Hematopoietic multipotent progenitor cell treated with erythropoietin and hydrocortisone succinate and interleukin-3 and kit ligand, for 15 days (in vitro differentiated cells): ENCODE measurements at regions not wholly inside any gene's neighbourhood (a gene's known extent, or its start where the extent isn't known, plus 50 kb on each side); places are given as distances from the start of the nearest gene placed in this dataset.

ENCODE experiments used
- DNase-seq: peaks from one replicate; pipeline ENCODE4 v3.0.0-alpha.2; 2015; ENCODE audit warnings: low spot score

DNA sequence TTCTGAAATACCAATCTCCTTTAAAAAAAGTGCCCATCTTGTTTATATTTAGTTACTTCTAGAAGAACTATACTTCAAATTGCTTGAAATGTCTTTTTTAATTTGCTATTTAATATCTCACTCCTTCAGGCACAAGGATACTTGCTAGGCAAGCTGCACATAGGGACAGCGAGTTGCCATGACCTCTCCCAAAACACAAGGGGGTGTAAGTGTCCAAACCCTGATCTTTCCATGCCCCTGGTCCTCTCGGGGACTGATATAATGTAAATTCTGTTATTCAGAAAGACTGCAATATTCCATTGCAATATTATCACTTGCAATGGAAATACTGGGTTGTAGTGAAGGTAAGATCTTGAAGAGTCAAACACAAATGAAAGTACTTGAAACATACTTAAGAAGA is 480.4 kb downstream of the CETN3 start:
- DNase-seq, result no peak

DNA sequence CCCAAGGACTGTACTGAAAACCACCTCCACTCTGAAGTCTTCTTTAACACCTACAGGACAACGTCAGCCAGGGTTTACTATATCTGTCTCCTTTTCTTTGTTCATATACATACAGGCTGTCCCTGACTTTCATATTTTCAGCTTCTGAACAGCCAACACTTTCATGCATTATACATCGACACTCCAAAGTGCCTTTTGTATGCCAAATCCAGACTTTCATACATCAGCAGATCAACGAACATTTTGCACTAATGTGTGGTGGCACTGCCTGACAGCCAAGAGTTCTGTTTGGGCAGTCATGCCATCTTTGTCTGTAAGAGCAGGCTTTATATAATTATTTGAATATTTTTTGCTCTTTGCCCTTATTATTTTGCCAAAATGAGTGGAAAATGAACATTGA is 487.4 kb downstream of the CETN3 start:
- no peak for DNase-seq

DNA sequence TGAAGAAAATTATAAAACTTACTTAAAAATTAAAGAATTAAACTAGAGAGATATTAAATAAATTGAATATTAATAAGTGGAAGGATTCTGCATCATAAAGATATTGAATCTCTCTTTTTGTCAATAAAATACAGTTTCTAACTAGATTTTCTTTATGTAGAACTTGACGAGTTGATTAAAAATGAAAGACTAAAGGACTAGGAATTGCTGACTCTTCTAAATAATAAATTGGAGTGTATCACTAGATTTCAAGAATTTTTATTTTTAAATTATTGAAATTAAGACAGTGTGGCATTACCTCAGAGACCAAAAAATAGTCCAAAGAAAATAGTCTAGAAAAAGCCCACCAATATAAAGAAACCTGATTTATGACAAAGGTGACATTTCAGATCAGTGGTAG is 492.4 kb downstream of the CETN3 start:
- DNase-seq, result no peak

DNA sequence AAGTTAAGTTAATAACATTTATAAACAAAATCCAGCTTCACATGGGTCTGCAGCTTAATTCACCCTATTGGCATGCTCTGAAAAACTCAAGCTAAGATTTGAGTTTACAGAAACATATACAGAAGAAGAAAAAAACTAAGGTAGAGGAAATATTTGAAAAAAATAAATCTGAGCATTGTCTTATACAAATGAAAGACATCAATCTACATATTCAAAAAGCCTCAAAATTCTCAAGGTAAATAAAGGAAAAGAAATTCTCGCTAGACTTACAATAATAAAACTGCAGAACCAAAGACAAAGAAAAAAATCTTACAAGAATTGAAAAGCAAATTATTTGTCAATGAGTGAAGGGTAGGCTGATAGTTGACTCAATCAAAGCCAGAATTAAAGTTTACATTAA is 493.4 kb downstream of the CETN3 start:
- DNase-seq, result no peak

DNA sequence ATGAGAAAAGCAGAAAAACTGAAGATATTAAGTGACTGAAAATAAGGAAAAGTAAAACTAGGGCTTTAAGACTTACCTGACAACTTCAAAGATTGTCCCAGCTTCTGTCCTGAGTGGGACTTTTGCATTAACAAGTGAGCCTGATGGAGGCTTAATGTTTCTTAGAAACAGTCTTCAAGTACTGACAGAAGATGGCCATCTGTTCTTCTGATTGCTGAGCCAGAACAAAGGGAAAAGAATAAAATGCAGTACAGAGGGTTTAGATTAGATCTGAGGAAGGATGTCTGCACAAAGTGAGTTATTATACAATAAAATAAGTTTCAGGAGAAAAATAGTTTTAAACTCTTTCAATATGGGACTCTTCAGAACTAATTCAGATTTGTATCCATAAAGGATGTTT is 500.7 kb downstream of the CETN3 start:
- DNase-seq, result no peak

DNA sequence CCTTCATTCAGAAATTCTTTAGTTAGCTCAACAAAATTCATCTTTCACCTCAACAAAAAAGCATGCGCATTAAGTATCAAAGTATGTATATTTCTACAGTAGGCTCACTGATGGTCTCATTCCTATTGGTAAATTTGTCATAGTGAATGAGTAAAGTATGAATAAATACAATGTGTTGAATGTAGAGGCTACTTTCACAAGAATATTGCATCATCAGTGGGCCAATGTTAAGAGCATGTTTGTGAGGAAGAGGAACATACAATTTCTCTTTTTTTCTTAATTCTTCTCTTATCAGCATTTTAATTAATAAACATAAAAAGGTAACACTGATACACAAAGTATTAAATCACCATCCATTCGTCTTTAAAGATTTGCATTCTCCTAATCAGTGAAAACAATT is 505.1 kb downstream of the CETN3 start:
- DNase-seq, result no peak

DNA sequence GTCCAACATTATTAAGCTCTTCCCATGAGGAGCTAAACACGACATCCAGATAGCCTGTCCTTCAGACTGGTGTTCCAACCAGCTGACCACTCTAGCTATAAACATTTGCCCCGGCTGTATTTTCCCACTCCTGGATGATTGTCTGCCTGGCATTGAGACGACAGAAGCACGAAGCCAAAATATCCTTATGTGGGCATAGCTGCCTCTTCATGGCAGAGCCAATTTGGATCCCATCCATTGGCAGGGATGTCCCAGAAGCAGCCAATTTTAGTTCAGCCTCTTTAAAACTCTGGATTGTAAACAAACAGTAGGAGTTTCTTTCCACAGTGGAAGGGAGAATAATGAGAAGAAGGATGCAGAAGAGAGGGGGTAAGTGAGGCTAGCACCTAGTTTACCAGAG is 507.6 kb downstream of the CETN3 start:
- DNase-seq, result no peak

DNA sequence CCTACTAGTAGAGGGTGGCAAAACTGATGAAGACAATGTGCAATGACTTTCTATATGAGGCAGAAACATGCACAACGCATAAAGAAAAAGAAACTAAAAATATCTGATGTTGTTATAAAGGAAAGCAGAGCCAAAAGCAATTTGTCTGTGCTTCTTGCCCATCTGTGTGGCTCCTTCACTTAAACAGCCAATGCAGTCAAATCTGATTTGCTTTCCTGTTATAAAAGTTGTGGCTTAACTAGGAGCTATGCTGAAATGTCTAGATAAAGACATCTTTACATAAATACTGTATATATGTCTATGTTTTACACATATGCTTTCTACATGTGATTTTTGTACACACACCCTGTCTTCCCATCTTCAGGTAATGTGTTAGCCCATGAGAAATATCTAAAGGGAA is 508.2 kb downstream of the CETN3 start:
- no peak for DNase-seq

DNA sequence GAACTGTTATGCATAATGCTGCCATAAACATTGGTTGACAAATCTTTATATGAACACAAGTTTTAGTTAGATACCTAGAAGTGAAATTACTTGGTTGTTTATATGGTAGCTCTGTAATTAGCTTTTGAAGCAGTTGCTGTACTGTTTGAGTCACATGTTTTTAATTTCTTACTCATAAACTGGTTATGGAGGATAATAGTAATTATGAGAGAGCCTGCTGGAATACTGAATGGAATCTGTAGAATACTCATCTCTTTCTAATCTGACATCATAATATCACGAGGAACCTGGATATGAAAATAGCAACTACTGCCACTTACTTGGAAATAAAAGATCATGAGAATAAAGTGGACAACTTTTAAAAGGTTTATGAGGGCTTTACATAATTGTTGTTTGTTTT is 509.2 kb downstream of the CETN3 start:
- DNase-seq, result no peak

DNA sequence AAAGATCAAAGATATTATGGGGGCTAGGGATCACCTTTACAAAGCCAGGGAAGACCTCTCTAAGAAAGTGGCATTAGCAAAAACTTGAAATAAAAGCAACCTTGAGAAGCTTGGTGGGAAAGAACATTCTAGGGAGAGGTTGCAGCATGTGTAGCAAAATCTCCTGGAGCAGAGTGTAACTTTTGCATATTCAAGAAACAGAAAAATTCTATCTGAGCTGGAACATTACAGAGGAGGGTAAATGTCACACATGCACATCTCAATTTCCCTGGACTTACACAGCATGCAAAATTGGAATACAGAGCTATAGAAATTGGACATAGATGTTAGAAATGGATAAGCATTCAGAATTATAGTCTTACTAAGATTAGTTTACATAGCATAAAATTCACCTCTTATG is 510.0 kb downstream of the CETN3 start:
- DNase-seq, result no peak

DNA sequence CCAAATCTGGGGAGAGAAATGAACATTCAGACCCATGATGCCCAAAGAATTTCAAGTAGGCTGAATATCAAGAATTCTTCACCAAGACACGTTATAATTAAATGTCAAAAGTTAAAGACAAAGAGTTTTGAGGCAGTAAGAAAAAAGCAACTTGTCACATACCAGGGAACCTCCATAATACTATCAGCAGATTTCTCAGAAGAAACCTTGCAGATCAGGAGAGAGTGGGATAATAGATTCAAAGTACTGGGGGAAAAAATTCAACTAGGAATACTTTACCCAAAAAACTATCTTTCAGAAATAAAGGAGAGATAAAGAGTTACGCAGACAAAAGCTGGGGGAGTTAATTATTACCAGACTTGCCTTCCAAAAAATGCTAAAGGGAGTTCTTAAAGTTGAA is 516.0 kb downstream of the CETN3 start:
- no peak for DNase-seq

DNA sequence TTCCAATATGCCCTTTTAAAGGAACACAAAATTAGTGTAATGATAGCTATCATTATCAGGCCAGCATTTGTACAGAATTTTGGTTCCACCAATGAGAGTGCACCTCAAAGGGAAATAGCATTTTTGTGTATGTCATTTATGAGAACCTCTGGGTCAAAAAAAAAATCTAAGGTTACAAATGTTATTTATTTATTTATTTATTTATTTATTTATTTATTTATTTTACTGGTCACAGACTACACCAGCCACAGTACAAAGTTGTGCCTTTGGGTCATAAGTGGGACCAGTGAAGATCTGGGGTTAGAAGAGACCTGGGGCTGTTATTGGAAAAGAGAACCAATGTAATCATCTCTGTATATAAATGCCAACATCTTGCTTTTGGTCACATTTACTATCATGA is 523.9 kb downstream of the CETN3 start:
- DNase-seq, result no peak

DNA sequence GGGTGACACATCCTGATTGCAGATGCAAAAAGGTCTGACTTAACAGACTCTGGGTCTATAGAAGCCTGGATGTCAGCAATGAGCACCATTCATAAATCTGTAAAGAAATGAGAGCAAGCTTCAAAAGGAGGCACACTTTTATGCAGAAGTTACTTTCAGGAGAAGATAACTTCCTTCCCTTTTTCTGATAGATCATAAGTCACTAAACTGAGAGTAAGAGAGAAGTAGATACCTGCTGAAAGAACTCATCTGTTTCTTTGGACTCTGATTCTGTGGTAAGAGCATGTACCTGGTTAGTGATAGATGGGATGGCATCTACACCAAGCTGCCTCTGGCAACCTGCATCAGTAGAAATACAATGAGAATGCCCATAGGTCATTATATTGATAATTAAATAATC is 525.6 kb downstream of the CETN3 start:
- no peak for DNase-seq

DNA sequence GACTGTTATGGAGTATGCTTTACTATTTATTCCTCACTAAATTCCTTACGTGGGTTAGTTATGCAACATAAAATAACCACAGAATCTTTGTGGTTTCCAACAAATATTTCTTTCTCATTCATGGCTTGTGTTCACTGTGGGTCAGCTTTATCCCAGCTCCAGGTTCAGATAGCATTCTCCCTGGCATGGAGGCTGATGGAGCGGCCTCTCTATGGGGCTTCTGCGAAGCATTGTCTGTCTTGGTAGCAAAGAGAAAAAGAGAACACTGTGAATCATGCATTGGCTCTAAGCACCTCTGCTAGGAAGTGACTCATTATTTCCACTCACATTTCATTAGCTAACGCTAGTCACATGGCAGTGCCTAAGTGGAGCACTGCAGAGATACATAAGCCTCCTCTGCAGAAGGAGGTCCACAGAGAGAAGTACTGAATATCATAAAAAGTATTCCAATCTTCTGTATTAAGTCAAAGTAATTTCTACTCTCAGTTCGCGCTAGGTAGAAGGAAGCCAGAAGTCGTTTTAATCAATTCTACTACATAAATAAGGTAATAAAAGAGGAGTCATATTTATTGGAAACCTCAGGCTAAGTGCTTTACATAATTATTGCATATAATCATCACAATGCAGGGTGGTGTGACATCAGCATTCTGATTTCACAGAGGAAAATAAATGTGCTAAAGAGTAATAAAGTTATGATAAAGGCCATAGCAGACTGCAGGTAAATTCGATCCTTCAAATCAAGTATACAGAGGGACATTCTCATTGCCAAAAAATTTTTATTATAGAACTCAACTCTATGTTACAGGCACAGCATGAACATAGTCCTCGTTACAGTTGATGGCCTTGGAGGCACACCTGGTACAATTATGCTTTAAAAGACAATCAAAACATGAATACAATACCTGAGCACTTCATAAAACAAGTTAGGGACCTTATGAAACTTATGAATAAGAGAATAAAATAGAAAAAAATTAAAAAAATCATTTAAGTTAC is 531.1 kb downstream of the CETN3 start:
- no peak for DNase-seq

DNA sequence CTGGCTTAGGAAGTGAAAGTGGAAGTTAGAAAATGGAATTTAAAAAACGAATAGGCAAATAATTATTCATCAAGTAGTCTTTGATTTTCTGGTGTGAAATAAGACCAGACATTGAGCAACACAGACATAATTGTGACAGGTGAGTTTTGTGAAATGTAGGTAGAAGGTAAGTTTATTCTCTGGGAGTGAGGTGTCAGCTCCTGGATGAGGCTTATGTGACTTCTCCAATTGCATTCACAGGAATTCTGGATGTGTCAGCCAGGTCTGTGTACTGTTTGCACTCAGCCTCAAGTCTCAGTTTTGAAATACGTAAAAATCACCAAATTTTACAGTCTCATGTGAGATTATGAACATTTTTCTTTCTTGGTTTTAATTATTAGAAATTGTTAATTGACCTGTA is 537.6 kb downstream of the CETN3 start:
- DNase-seq, result no peak

DNA sequence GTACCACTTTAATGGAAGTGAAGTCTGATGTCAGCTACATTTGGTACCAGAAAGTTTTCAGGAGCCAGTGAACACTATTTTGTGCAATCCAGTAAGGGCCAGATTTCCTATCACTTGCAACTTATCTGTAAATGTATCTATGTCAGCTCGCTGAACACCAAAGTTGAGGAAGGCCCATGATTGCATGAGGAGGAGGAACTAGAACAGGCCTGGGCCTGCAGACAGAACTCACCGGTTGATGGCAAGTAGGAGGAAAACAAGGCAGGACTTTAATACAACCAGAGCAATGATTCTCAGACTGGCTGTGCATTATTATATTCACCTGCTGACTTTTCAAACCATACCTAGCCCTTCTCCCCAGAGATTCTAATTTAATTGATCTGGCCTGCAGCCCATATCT is 540.2 kb downstream of the CETN3 start:
- DNase-seq, result no peak

DNA sequence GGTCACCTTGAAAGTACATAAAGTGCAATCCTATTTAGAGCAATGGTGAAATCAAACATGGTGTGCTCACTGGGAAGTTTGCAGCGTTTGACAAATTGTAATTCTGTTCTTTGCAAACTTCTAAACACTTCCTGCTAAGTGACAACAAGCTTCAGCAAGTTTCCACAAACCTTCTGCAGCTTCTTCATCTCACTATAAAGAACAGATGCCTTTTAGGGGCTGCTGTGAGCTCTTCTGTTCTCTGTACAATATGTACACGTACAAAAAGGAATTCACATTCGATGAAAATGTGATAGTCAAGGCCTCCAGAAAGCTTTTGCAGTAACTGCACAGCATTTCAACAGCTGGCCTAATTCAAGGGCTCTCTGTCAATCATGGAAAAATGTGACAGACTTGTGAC is 543.1 kb downstream of the CETN3 start:
- DNase-seq, result no peak

DNA sequence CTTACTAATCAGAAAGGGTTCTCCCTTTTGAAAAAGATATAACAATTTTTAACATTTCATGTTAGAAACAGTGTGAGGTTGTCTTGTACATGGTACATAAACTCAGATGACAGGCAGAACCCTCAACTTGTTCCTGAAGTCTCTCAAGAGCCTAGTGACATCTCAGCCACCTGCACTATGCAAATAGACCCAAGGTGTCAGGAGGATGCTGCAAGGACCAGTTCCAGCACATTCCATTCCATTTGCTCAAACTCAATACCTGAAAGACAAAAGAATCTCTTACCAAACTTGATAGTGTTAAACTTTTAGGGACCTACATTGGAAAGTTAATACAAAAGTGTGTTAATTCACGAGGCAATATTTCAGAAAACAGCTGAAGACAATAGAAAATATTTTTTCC is 544.6 kb downstream of the CETN3 start:
- no peak for DNase-seq

DNA sequence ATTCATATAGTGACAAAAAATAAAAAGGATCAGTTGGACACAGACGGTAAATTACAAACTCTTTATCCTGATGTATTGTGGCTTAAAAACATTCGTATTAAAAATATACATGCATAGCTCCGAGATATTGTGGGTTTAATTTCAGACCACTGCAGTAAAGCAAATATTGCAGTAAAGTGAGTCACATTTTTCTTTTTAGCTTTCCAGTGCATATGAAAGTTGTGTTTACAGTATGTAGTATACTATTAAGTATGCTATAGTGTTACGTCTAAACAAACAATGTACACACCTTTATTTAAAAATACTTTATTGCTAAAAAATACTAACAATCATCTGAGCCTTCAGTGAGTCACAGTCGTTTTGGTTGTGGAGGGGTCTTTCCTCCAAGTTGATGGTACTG is 551.8 kb downstream of the CETN3 start:
- no peak for DNase-seq

DNA sequence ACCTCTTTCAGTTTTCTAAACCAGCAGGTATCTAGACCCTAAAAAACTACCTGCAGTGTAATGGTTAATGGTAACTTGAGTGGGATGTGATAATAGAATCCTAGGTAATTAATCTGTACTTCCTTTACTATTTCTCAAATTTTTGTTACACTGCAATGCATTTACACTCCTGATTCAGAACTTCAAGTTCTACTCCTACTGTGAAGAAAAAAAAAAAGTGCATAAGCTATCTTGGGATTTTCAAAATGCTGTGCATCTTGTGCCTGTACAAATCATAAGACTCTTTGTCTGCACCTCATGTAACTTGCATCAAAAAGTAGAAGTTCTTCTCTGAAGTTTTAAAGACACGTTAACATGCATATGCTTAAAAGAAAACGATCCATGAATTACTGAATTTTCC is 554.1 kb downstream of the CETN3 start:
- no peak for DNase-seq

DNA sequence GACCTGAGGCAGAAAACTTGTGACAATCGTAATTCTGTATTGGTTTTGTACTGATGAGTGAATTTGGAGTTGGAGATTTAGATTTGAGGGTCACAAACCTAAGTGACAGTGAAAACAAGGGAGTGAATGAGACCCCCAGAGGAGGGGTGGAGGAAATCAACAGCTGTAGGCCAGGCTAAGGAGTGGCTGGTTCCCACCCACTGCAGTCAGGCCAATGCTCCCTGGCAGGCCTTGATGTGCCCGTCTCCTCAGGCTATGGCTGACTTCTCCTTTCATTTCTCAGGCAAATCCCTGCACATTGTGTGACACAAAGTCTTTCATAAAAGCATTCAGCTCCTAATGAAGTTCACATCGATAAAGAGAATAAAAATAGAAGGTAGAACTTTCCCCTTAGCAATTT is 557.6 kb downstream of the CETN3 start:
- no peak for DNase-seq

DNA sequence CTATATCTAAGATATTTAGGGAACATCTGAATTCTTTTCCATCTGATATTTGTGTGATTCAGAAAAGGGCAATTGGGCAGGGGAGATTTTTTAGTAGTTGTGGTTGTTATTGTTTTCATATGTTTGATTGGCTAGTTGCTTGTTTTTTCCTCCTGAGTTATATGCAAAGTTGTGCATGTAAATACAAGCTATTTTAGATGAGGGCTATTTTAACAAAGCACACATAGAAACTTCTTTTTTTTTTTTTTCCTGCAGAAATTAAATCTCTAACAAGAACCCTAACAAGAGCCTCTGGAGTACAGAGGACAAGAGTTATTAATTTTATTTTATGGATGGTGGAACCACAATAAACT is 559.1 kb downstream of the CETN3 start:
- DNase-seq, result no peak

DNA sequence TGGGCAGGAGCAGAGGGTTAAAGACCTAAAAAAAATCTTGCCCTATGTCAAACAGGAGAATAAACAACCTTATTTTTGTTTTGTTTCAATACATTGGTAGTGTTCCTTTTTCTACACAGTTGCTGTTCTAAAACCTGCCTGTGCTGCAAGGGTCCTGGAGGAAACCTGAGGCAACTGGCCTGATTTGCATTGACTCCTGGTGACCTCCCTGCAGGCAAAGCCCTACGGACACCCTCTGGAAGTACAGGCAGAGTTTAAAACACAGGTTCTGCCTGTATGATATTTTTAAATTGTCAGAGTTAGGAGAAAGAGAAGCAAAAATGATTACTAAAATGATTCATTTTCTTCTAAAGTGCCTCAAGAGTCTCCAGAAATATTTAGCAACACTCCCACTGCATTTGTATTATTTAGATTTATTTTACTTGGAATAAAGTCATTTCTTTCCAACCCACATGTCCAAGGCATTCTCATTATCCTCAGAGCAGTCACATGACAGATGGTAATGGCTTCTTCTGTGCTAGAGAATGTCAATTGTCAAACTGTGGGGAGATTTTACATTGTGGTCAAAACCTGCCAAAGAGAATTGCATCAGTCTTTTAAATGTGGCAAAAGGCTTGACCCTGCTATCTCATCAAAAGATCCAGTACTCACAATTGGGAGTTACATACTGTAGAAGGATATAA is 559.6 kb downstream of the CETN3 start:
- DNase-seq, result no peak

DNA sequence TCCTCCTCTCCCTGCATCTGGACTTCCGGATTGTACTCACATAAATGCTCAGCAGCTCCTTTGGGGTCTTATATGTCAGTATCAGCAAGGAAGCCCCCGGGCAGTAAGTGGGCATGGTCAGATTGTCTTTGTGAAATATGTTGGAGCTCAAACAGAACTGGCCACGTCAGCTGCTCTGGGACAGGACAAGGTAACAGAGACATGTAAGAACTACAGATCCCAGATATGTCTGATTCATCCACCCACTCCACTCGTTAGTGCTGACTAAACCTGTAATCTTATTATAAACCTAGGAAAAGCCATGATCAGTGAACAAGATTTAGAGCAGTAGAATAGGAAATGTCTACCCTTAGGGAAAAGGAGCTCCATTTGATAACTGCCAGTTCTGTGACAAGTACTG is 561.8 kb downstream of the CETN3 start:
- no peak for DNase-seq
